Right cardiac atrium (tissue), 5 donors: ENCODE measurements at regions not wholly inside any gene's neighbourhood (a gene's known extent, or its start where the extent isn't known, plus 50 kb on each side); places are given as distances from the start of the nearest gene placed in this dataset.
"Not testable (repeated sequence)": the region's sequence is repeated elsewhere in the genome, so short reads cannot be mapped to it uniquely, and the experiment has no call there.

Source experiments
- ATAC-seq, 2 donors: fragments of 200-7000 bp; cut with Tn5 transposase; one replicate each; pipeline versions ENCODE4 v1.8.0 to v1.9.1; 2020; ENCODE audit warnings: moderate library complexity in 2 of 2, mild to moderate bottlenecking in 1 of 2
- DNase-seq, 3 donors: peaks; one replicate each; pipeline ENCODE4 v3.0.0-alpha.2; 2020
- H3K27ac ChIP-seq: one replicate; pipeline ENCODE4 v1.5.1; 2013; ENCODE audit warnings: mild to moderate bottlenecking, low read length, control low read depth, moderate library complexity
- H3K27me3 ChIP-seq: one replicate; pipeline ENCODE4 v1.6.1; 2013; ENCODE audit not compliant: control insufficient read depth, insufficient read depth
- H3K4me1 ChIP-seq: one replicate; pipeline ENCODE4 v1.6.1; 2013; ENCODE audit warnings: low read length; ENCODE audit not compliant: control insufficient read depth, insufficient read depth
- H3K4me3 ChIP-seq: one replicate; pipeline ENCODE4 v1.5.1; 2013; ENCODE audit warnings: low read length, control low read depth
- H3K9me3 ChIP-seq: one replicate; pipeline ENCODE4 v1.6.1; 2013; ENCODE audit warnings: low read length; ENCODE audit not compliant: control insufficient read depth
- WGBS: extraction: QIAGEN DNeasy Blood & Tissue Kit; methylation state at CpG from one replicate; pipeline ENCODE4 v1.1.7; 2013; 5-methylcytosine and 5-hydroxymethylcytosine counted together
- intact Hi-C, 4 donors: fragments of 100-400 bp; cut with DNase I; formaldehyde crosslinking; loops; one replicate each; pipeline versions ENCODE4 v1.11.0 to v1.14.0; 2022 to 2023
- donor health status: healthy with polysubstance abuse.
- donor health status: DM: no; HTN: yes; CAD: no.
- donor health status: DM: no; HTN: no; CAD: no.
- donor health status: DM: no; HTN: yes; CAD: no; lungs with severe emphysema.
- donor health status: DM: yes; HTN: yes; CAD: no.

DNA sequence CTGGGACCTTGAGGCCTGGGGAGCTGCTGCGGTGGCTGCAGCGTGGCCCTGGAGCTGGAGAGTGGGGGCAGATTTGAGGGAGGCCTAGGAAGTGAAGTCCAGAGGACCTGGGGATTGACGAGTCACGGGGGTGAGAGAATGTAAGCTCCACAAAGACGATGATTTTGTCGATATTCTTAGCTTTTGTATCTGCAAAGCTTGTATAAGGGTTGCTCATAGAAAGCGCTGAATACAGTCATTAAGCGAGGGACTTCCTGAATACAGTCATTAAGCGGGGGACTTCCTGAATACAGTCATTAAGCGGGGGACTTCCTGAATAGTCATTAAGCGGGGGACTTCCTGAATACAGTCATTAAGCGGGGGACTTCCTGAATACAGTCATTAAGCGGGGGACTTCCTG is 89.3 kb upstream of the FRMD1 start:
- 86% methylated on average over 10 of the region's 13 CpGs for WGBS
- H3K4me3 ChIP-seq = not testable (repeated sequence)

DNA sequence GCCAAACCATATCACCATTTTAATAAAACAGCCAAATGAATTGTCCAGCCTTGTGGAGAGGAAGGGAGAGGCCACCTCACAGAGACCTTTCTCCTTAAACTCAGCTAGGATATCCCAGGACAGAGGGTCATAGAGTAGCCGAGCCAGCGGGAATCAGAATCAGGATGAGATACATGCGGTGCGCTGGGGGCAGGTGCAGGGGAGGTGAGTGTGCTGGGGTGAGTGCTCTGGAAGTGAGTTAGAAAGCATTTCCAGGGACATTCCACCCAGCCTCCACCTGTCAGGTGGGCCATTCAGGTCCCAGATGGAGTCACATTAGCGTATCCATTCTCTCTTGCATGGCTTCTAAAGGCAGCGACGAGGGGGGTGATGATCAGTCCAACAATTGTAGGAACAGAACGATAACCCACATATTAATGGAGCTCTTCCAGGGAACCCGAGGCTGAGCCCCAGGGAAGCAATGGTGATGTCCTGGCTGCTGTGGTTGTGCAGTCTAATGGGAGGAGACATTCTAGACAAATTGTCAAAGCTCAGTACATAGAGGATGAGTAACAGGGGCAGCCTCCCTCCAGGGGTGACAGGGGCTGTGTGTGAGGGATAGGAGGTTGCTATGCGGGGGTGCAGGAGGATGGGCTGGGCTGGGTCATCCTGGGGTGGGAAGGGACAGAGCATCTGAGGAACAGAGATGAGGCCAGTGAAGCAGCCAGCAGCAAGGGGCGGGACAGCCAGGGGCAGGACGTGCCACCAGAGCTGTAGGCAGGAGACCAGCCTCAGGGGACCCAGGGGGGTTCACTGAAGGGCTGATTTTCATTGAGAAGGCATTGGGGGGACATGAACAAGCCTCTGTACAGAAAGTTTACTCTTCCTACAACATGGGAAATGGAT is 88.7 kb upstream of the FRMD1 start:
- 96% methylated on average over 12 of the region's 12 CpGs for WGBS
- DNase-seq (no peak), ATAC-seq (no peak)
- no peaks in the 10 kb centered on the region for H3K4me1 ChIP-seq
- no peaks in the 10 kb centered on the region for H3K9me3 ChIP-seq
- H3K4me3 ChIP-seq = no peak overlapping the region
- H3K27me3 ChIP-seq = no peaks in the 10 kb centered on the region
- no peak overlapping the region for H3K27ac ChIP-seq
- intact Hi-C loops = no loop called here

More for the DNA sequence above, 89.3 kb upstream of the FRMD1 start:
- intact Hi-C loops, H3K27me3 ChIP-seq, H3K27ac ChIP-seq, DNase-seq, H3K9me3 ChIP-seq, H3K4me1 ChIP-seq, ATAC-seq: not testable (repeated sequence)

DNA sequence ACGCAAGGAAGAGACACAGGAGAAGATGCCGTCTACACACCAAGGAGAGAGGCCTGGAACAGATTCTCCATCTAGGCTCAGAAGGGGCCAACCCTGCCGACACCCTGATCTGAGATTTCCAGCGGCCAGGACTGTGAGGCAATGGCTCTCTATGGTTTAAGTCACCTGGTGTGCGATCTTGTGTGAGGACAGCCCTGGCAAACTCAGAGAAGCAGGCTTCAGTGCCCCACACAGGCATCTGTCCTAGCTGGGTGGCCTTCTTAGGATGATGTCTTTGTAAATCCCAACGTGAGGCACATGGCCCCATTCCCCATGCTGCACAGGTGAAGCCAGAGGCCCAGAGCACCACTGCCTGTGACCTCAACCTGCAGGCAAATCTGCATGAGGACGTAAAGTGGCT is 87.6 kb upstream of the FRMD1 start:
- no peak for ATAC-seq
- Histone ChIP-seq H3K4me3 (no peak overlapping the region), H3K27ac (no peak overlapping the region), H3K27me3 (no peaks in the 10 kb centered on the region), H3K4me1 (no peaks in the 10 kb centered on the region), H3K9me3 (no peaks in the 10 kb centered on the region)
- WGBS = 94% methylated on average over 7 of the region's 7 CpGs
- intact Hi-C loops = no loop called here
- DNase-seq = no peak

DNA sequence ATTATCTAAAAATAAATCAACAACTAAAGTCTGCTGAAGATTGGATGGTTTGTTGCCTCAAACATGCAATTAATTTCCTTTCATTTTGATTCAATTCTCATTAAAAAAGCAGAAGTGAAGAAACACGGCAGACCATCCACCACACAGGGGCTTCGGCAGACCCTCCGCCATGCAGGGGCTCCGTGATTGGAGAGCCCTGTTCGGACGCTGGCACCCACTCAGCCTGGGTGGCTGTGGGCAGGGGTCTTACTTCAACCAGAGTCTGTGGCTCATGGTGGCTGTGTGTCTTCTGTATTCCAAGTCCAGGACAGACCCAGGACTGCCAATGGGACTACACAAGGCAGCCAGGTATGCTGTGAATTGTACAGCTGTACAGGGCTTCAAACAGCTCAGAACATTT is 86.9 kb upstream of the FRMD1 start:
- Histone ChIP-seq H3K4me3 (no peak overlapping the region), H3K27ac (no peak overlapping the region), H3K4me1 (no peaks in the 10 kb centered on the region), H3K27me3 (no peaks in the 10 kb centered on the region), H3K9me3 (no peaks in the 10 kb centered on the region)
- intact Hi-C loops = no loop called here
- WGBS = 95% methylated on average over 6 of the region's 6 CpGs
- DNase-seq (no peak), ATAC-seq (no peak)

GRCh38 chr6:168165373-168165772 is 86.4 kb upstream of the FRMD1 start:
- no peak for ATAC-seq
- Histone ChIP-seq H3K4me3 (no peak overlapping the region), H3K27me3 (no peaks in the 10 kb centered on the region), H3K9me3 (no peaks in the 10 kb centered on the region), H3K27ac (no peak overlapping the region), H3K4me1 (no peaks in the 10 kb centered on the region)
- WGBS = 76% methylated on average over 9 of the region's 9 CpGs
- intact Hi-C loops = no loop called here
- no peak for DNase-seq

- Histone ChIP-seq H3K9me3 (no peaks in the 10 kb centered on the region), H3K4me3 (no peak overlapping the region), H3K27ac (no peak overlapping the region), H3K4me1 (no peaks in the 10 kb centered on the region), H3K27me3 (no peaks in the 10 kb centered on the region)
- ATAC-seq (no peak), DNase-seq (no peak)
- intact Hi-C loops = no loop called here
- WGBS = 91% methylated on average over 8 of the region's 8 CpGs
These were observed 85.5 kb upstream of the FRMD1 start for GRCh38 chr6:168164462-168165061.

GRCh38 chr6:168163096-168163731 is 84.2 kb upstream of the FRMD1 start:
- 61% methylated on average over 14 of the region's 14 CpGs for WGBS
- H3K27me3 ChIP-seq = no peaks in the 10 kb centered on the region
- ATAC-seq = no peak
- intact Hi-C loops = no loop called here
- no peaks in the 10 kb centered on the region for H3K9me3 ChIP-seq
- H3K4me1 ChIP-seq = no peaks in the 10 kb centered on the region
- no peak overlapping the region for H3K4me3 ChIP-seq
- no peak overlapping the region for H3K27ac ChIP-seq
- DNase-seq = no peak

GRCh38 chr6:168162366-168162765 is 83.4 kb upstream of the FRMD1 start:
- no peaks in the 10 kb centered on the region for H3K27me3 ChIP-seq
- ATAC-seq = no peak

GRCh38 chr6:168161371-168161750 is 82.3 kb upstream of the FRMD1 start:
- WGBS = 96% methylated on average over 16 of the region's 16 CpGs
- Histone ChIP-seq H3K27ac (no peak overlapping the region), H3K9me3 (no peaks in the 10 kb centered on the region), H3K4me3 (no peak overlapping the region), H3K27me3 (no peaks in the 10 kb centered on the region), H3K4me1 (no peaks in the 10 kb centered on the region)
- intact Hi-C loops = no loop called here
- DNase-seq (no peak), ATAC-seq (no peak)

More at GRCh38 chr6:168162366-168162765, 83.4 kb upstream of the FRMD1 start:
- intact Hi-C loops = no loop called here
- Histone ChIP-seq H3K4me3 (no peak overlapping the region), H3K4me1 (no peaks in the 10 kb centered on the region), H3K27ac (no peak overlapping the region), H3K9me3 (no peaks in the 10 kb centered on the region)
- DNase-seq = no peak
- WGBS = 88% methylated on average over 6 of the region's 6 CpGs

DNA sequence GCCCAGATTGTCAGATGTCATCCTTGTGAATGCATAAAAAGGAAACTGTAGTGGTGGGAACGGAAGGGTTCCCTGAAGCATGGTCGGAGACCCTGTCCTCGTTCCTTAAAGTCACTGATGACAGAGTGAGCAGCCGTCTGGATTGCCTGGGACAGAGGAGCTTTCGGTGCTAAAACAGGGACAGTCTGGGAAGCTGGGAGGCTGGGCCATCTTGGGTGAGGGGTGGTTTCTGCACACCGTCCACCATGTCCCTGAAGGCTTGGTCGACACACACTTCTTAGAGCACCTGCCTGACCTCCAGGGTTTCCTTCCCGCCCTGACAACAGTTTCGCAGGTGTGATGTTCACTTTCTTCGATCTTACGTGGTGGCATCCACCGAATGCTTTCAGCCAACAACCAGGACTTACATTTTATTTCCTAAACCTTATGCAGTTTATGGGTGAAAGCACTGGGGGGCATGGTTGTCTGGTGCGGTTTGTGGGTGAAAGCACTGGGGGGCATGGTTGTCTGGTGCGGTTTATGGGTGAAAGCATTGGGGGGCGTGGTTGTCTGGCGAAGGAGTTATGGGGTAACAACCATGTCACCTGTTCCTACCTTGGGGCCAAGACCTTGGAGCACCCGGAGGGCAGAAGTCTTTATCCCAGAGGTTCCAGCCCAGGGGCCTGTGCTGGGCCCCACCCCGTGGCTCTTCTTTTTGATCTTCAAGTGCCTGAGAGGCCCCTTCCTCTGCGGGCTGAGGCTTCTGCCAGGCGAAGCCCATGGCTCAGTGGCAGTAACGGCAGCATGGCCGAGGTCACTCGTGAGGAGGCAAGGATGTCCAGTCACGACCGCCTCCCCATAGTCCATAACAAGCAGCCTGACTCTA is 81.7 kb upstream of the FRMD1 start:
- no peaks in the 10 kb centered on the region for H3K27me3 ChIP-seq
- no peak overlapping the region for H3K27ac ChIP-seq
- H3K4me3 ChIP-seq = no peak overlapping the region
- no peaks in the 10 kb centered on the region for H3K4me1 ChIP-seq
- H3K9me3 ChIP-seq = no peaks in the 10 kb centered on the region
- no peak for DNase-seq
- no peak for ATAC-seq
- WGBS = 93% methylated on average over 25 of the region's 25 CpGs
- intact Hi-C loops = no loop called here
